GM12864 (cell line): ENCODE measurements at regions not wholly inside any gene's neighbourhood (a gene's known extent, or its start where the extent isn't known, plus 50 kb on each side); places are given as distances from the start of the nearest gene placed in this dataset.

ENCODE experiments used
- DNase-seq: peaks from one replicate; pipeline ENCODE4 v3.0.0-alpha.2; 2011; ENCODE audit warnings: low read depth
- H3K4me3 ChIP-seq: 2 replicates; pipeline ENCODE4 v1.5.1; 2011; ENCODE audit warnings: mild to moderate bottlenecking, low read depth, low read length, control low read depth
- TF ChIP-seq, protein P1 (sequence below): IDR thresholded peaks from 2 replicates; pipeline ENCODE4 v1.5.1; 2011; ENCODE audit warnings: low read depth, mild to moderate bottlenecking, moderate library complexity, low read length, control low read depth, inconsistent platforms; ENCODE audit errors: missing control alignments

DNA sequence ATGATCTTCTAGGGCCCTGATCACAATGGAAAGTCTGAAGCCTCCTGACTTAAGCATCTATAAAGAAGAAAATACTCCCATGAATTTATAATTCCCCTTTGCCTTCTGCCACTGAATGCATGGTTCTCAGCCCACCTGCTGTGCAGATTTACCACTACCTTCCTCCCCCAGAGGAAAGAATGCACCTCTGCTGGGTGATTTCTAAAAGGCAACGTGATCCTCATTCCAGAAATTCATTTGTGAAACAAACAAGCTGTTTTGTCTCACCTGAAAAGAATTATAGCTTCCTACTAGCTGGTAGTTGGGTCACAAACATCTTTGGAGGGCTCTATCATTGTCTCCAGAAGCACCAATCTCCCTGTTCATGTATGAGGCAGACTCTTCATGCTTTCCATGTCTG lies 320.2 kb downstream of the CDC14C start:
- TF ChIP-seq, protein P1, sequence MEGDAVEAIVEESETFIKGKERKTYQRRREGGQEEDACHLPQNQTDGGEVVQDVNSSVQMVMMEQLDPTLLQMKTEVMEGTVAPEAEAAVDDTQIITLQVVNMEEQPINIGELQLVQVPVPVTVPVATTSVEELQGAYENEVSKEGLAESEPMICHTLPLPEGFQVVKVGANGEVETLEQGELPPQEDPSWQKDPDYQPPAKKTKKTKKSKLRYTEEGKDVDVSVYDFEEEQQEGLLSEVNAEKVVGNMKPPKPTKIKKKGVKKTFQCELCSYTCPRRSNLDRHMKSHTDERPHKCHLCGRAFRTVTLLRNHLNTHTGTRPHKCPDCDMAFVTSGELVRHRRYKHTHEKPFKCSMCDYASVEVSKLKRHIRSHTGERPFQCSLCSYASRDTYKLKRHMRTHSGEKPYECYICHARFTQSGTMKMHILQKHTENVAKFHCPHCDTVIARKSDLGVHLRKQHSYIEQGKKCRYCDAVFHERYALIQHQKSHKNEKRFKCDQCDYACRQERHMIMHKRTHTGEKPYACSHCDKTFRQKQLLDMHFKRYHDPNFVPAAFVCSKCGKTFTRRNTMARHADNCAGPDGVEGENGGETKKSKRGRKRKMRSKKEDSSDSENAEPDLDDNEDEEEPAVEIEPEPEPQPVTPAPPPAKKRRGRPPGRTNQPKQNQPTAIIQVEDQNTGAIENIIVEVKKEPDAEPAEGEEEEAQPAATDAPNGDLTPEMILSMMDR, result no peak
- no peak for DNase-seq
- no peak overlapping the region for H3K4me3 ChIP-seq

DNA sequence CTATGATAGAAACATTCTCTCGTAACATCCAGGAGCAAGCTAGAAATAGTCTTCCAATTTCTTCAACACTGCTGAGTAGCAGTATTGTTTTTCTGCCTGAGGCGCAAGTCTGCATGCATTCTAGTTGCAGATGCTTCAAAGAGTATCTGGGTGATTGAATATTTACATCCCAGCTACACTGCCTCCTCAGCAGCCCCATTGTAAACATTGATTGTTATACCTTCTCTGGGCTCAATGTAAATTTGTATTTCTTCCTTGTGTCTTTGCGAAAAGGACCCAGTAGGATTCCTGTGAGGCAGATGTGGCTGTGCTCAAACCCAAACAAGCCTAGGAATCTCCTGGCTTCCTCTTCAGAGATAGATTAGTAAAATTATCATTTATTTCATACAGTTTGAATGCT lies 320.7 kb downstream of the CDC14C start:
- no peak overlapping the region for H3K4me3 ChIP-seq
- TF ChIP-seq, protein P1, result no peak
- DNase-seq, result no peak

DNA sequence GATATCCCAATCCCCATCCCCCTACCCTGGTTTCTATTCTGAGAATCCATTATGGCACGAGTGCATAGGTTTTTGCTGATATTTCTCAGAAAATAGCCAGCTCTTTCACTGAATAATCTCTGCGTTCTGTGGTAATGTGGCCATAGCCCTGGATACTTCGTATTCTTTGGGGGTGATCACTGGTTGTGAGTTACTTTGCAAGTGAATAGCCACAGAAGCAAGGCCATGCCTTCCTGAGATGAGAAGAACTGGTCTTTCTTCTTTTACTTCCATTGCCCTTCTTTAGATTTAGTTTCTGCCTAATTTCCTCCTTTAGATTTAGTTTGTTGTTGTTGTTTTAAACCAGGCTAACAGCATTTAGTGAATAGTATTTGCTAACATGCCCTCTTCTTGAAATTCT lies 323.4 kb downstream of the CDC14C start:
- DNase-seq, result no peak
- TF ChIP-seq, protein P1, result no peak
- no peak overlapping the region for H3K4me3 ChIP-seq

DNA sequence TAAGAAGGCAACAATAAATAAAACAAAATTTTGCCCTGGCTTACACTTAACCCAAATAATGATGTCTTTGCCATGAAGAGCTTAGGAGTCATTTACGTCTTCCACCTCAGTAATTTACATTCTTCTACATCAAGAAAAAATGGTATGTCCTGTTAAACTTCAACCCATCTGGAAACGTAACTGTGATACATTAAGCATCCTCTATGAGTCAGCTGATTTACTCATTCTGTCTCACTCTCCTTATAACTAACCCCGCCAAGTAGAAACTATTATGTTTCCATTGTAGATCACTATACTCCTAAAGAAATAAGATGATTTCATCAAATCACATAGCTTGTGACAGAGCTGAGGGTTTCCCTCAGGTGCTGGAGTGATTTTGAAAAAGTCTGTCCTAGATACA lies 330.7 kb downstream of the CDC14C start:
- no peak overlapping the region for H3K4me3 ChIP-seq
- DNase-seq, result no peak
- TF ChIP-seq, protein P1, result no peak

DNA sequence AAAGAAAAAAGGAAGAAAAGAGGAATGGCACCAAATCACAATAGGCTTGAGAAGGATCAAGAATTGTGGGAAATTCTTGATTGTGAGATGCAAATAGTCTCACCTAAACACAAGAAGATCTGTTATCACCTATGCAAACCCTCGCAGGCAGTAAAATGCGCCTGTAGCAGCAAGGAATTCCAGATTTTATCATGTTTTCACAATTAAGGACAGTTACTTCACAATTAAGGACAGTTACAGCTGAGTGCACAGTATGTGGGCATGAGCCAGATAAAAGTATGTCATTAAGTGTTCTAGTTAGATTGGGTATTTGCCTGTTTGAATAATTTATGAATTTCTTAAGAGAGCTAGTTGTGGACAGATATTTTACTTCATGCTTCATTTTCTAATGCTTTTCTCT lies 336.2 kb downstream of the CDC14C start:
- TF ChIP-seq, protein P1, result no peak
- DNase-seq, result no peak
- H3K4me3 ChIP-seq, result no peak overlapping the region

DNA sequence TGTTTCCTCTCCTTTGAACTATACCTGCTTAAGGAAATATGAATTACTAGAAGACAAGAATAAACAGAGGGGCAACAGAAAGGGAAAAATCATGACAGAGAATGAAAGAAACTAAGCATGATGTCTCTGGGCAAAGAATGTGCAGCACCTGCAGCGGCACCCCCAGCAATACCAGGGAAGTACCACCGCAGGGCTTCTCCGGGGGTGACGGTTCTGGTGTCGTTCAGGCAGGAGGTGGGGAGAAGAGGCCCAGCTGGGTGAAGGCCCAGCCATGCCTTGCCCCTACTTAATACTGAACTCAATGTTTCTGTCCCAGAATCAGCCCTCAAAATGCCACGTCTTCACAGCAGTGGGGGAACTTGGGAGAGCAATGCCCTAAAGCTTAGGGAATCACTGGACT lies 337.6 kb downstream of the CDC14C start:
- TF ChIP-seq, protein P1, result no peak
- no peak for DNase-seq
- no peak overlapping the region for H3K4me3 ChIP-seq

DNA sequence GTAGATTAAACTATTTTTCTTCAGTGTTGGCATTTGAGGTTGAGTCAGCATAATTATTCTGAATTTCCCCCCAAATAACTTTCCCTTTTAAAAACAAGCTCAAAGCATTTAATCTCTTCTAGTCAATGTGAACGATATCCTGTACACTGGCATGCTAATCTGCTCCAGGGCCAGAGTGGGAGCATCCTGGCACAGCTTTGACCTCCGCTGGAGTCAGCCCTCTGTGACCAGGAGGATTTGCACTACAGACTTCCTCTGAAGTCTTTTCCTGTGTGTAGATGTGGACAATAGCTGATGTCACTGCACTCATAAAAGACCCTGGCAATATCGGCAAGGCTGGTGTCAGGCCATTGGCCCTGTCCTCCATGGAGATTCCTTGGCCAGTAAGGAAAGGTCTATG lies 340.2 kb downstream of the CDC14C start:
- TF ChIP-seq, protein P1, result no peak
- no peak for DNase-seq
- H3K4me3 ChIP-seq, result no peak overlapping the region
